ENCODE measurements at regions not wholly inside any gene's neighbourhood (a gene's known extent, or its start where the extent isn't known, plus 50 kb on each side); places are given as distances from the start of the nearest gene placed in this dataset.

DNA sequence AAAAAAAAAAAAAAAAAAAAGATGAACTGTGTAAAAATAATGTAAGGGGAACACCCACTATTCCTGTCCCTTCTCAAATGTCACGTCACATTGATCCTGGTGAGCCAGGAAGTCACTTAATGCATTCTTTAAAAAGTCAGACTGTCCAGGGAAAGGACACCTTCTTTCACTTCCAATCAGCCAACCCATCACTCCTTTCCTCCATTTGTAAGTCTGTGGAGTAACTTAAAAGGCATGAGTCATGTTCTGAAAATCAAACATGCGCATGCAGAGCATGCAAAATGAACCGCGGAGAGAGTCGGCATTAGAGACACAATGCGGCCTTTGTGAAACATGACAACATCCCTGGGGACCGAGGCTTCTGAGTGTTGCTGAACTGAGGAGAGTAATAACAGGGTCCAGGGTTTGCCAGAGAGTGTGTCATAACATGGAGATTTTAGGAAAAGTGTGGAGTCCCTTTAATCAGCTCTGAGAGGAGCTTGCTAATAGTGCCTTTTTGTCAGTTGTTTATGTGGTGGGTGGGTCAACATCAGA is 77.6 kb upstream of the SEMA6A start:
- no peaks in the 10 kb centered on the region for H4K20me1 ChIP-seq (ENCODE audit: control insufficient read depth, insufficient read depth)
- 0% methylated on average over 7 of the region's 7 CpGs for WGBS (ENCODE audit: insufficient coverage, insufficient replicate concordance, low lambda C conversion rate, missing lambda C conversion rate)
- no peak overlapping the region; the same call in 1 of the 2 replicates for H3K27ac ChIP-seq (ENCODE audit: control insufficient read depth, insufficient read depth)
- DNase-seq (ENCODE audit: low read depth, low spot score) (peak; percentile 85), ATAC-seq (peak; percentile 96), FAIRE-seq (peak; percentile 73)
- no peak overlapping the region for H3K4me3 ChIP-seq
- peaks cover 12% of the 10 kb centered on the region for H3K4me1 ChIP-seq (ENCODE audit: control insufficient read depth, insufficient read depth, low read length)
- ChIA-PET RAD21 (ENCODE audit: unreplicated experiment) (interaction anchor here (0.6 to 9.1 kb wide), 16 partner anchors 17 to 296 kb away, joined by 3 to 164 read pairs (median 4); partner anchors contain the start of gene SEMA6A), CTCF (interaction anchor here (1.7 to 5.9 kb wide), 3 partner anchors 21 to 111 kb away, joined by 4 to 42 read pairs (median 18); partner anchors contain the start of gene SEMA6A), POLR2A (interaction anchor here (0.6 to 6.0 kb wide), 13 partner anchors 16 to 298 kb away, joined by 3 to 40 read pairs (median 8); partner anchors contain the start of gene SEMA6A), SMC1A (ENCODE audit: uncharacterized antibody, unreplicated experiment) (interaction anchor here (0.8 to 17.6 kb wide), 17 partner anchors 15 to 515 kb away, joined by 3 to 394 read pairs (median 6); partner anchors contain the start of gene SEMA6A)
- peak overlapping the region; percentile 63 for H2AFZ ChIP-seq (ENCODE audit: control insufficient read depth, low read depth, low read length)
- no peaks in the 10 kb centered on the region; the same call in 2 of the 3 replicates for H3K9me3 ChIP-seq (replicated peaks; ENCODE audit: control insufficient read depth, insufficient read depth, low read length)
- no peaks in the 10 kb centered on the region for H3K27me3 ChIP-seq (replicated peaks in 1 of 2; ENCODE audit: control insufficient read depth in 2 of 2, insufficient read depth in 2 of 2, low read length in 1 of 2)
- BruUV-seq (replicated peaks): no TSS peak
- no peaks in the 10 kb centered on the region for H3K79me2 ChIP-seq (ENCODE audit: control insufficient read depth, insufficient read depth, low read length)
- intact Hi-C loops (cut with micrococcal nuclease; ENCODE audit: unreplicated experiment): loop anchor here (1.0 to 5.0 kb wide), 4 partner anchors 37 to 112 kb away; no protein-coding TSS in a partner anchor
- peak overlapping the region; percentile 52 for H3K4me2 ChIP-seq (ENCODE audit: control insufficient read depth, insufficient read depth)
- H3K9ac ChIP-seq (ENCODE audit: control insufficient read depth, insufficient read depth, low read length): no peak overlapping the region
- no peaks in the 10 kb centered on the region for H3K36me3 ChIP-seq (ENCODE audit: control insufficient read depth in 2 of 2, insufficient read depth in 2 of 2, low read length in 1 of 2)
- in situ Hi-C loops (cut with MboI): loop anchor here (5.0 kb wide), 1 partner anchor 75 kb away; no protein-coding TSS in a partner anchor
- TF ChIP-seq, protein P1, sequence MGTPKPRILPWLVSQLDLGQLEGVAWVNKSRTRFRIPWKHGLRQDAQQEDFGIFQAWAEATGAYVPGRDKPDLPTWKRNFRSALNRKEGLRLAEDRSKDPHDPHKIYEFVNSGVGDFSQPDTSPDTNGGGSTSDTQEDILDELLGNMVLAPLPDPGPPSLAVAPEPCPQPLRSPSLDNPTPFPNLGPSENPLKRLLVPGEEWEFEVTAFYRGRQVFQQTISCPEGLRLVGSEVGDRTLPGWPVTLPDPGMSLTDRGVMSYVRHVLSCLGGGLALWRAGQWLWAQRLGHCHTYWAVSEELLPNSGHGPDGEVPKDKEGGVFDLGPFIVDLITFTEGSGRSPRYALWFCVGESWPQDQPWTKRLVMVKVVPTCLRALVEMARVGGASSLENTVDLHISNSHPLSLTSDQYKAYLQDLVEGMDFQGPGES (IDR thresholded peaks at IDR 0.05): no peak
- TF ChIP-seq TARDBP (IDR thresholded peaks at IDR 0.05; ENCODE audit: borderline replicate concordance) (no peak), SMAD1 (IDR thresholded peaks at IDR 0.05; ENCODE audit: low read depth, partially characterized antibody) (peak; percentile 36), IRF4 (IDR thresholded peaks at IDR 0.05; ENCODE audit: low read depth, low read length) (peak; percentile 48; the same call in 1 of the 2 replicates), JUNB (IDR thresholded peaks at IDR 0.05) (peak; percentile 69), PAX8 (IDR thresholded peaks at IDR 0.05) (no peak), MYB (IDR thresholded peaks at IDR 0.05; ENCODE audit: borderline replicate concordance, low read depth, low read length) (no peak), IKZF1 (conservative IDR thresholded peaks at IDR 0.05) (peak; percentile 91), POLR2AphosphoS2 (IDR thresholded peaks at IDR 0.05; ENCODE audit: low read depth, low read length) (no peak), SREBF1 (IDR thresholded peaks at IDR 0.05; ENCODE audit: low read length) (no peak), RB1 (IDR thresholded peaks at IDR 0.05; ENCODE audit: borderline replicate concordance) (peak; percentile 47; the same call in 1 of the 2 replicates), MEF2B (IDR thresholded peaks at IDR 0.05; ENCODE audit: partially characterized antibody, poor library complexity, severe bottlenecking) (peak; percentile 98), YY1 (IDR thresholded peaks at IDR 0.05; ENCODE audit: low read depth, low read length) (peak; percentile 75), POU2F2 (IDR thresholded peaks at IDR 0.05; ENCODE audit: borderline replicate concordance, low read depth, low read length) (peak; percentile 91; the same call in 2 of the 3 replicates), CHD1 (IDR thresholded peaks at IDR 0.05; ENCODE audit: low read depth, low read length) (no peak), EP300 (IDR thresholded peaks at IDR 0.05; ENCODE audit: borderline replicate concordance in 1 of 2, control insufficient read depth in 1 of 2, low read depth in 2 of 2, low read length in 2 of 2) (peak; percentile 81 to 90; a peak in 3 of 4 replicates), KLF5 (IDR thresholded peaks at IDR 0.05; ENCODE audit: partially characterized antibody) (no peak), WRNIP1 (IDR thresholded peaks at IDR 0.05; ENCODE audit: borderline replicate concordance, low read depth, low read length) (peak; percentile 83; the same call in 1 of the 2 replicates), NBN (IDR thresholded peaks at IDR 0.05) (no peak; the same call in 1 of the 2 replicates), ETV6 (conservative IDR thresholded peaks at IDR 0.05 in 1 of 2, IDR thresholded peaks at IDR 0.05 in 1 of 2; ENCODE audit: borderline replicate concordance in 1 of 2, low read depth in 1 of 2) (0 out of 4 replicates have a peak, but pooled peaks of 1 of the 2 experiments have one; percentile 35), NR2F1 (conservative IDR thresholded peaks at IDR 0.05) (no peak), EED (IDR thresholded peaks at IDR 0.05; ENCODE audit: low read depth) (peak; percentile 88)
- TF ChIP-seq, protein P2, sequence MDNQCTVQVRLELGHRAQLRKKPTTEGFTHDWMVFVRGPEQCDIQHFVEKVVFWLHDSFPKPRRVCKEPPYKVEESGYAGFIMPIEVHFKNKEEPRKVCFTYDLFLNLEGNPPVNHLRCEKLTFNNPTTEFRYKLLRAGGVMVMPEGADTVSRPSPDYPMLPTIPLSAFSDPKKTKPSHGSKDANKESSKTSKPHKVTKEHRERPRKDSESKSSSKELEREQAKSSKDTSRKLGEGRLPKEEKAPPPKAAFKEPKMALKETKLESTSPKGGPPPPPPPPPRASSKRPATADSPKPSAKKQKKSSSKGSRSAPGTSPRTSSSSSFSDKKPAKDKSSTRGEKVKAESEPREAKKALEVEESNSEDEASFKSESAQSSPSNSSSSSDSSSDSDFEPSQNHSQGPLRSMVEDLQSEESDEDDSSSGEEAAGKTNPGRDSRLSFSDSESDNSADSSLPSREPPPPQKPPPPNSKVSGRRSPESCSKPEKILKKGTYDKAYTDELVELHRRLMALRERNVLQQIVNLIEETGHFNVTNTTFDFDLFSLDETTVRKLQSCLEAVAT (IDR thresholded peaks at IDR 0.05): peak; percentile 70

Measured in GM12878 (cell line).